HG02840 (cell line): ENCODE measurements at regions not wholly inside any gene's neighbourhood (a gene's known extent, or its start where the extent isn't known, plus 50 kb on each side); places are given as distances from the start of the nearest gene placed in this dataset.
"Not testable (repeated sequence)": the region's sequence is repeated elsewhere in the genome, so short reads cannot be mapped to it uniquely, and the experiment has no call there.

ENCODE experiments used
- ATAC-seq: cut with Tn5 transposase; IDR thresholded peaks from one replicate; pipeline ENCODE4 v1.9.1; 2021; ENCODE audit warnings: mild to moderate bottlenecking, moderate library complexity, moderate number of reproducible peaks; ENCODE audit not compliant: unreplicated experiment, low FRiP score

DNA sequence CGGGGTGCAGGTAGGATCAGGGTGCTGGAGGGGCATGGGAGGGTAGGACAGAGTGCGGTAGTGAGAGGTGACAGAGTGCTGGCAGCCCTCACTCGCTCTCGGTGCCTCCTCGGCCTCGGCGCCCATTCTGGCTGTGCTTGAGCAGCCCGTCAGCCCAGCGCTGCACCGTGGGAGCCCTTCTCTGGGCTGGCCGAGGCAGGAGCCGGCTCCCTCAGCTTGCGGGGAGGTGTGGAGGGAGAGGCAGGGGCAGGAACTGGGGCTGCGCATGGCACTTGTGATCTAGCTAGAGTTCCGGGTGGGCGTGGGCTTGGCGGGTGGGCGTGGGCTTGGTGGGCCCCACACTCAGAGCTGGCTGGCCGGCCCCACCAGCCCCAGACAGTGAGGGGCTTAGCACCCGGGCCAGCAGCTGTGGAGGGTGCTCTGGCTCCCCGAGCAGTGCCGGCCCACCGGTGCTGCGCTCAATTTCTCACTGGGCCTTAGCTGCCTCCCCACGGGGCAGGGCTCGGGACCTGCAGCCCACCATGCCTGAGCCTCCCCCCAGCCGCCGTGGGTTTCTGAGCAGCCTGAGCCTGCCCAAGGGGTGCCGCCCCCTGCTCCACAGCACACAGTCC lies 112.8 kb upstream of the DUSP22 start:
- ATAC-seq = no peak

DNA sequence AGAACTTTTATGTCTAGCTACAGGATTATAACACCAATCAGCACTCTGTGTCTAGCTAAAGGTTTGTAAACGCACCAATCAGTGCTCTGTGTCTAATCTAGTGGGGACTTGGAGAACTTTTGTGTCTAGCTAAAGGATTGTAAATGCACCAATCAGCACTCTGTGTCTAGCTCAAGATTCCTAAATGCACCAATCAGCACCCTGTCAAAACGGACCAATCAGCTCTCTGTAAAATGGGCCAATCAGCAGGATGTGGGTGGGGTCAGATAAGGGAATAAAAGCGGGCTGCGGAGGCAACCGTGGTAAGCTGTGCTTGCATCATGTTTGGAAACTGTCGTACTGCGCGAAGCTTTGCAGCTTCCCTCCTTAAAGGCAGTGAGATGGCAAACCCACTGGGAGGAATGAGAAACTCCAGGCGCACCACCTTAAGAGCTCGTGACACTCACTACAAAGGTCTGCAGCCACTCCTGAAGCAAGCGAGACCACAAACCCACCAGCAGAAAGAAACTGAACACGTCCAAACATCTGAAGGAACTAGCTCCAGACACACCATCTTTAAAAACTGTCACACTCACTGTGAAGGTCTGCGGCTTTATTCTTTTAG lies 112.1 kb upstream of the DUSP22 start:
- ATAC-seq = not testable (repeated sequence)

DNA sequence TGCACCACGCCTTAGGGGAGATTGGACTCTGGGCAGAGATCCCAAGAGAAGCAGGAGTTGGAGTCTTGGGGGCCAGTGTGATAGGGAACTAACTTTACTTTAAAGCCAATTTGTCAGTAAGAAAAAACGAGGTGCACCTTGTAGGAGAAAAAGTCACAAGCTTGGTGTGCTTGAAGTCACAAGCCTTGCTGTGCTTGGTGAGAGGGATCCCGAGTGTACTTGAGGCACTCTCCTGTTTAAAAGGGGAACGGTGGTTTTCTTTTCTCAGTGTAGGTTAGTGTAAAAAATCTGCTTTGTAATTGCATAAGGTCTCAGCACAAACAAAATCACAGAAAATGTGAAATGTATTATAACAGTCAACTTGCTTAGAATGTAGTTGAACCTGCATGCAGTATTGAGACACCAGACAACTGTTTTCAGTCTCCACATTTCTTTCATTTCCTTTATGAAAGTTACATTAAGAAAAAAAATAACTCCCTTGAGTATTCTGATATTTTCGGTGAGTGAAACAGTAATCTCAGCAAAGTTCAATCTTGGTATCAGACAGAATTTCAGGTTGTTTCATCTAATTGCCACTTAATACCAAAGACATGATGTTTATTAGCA lies 111.1 kb upstream of the DUSP22 start:
- no peak for ATAC-seq

DNA sequence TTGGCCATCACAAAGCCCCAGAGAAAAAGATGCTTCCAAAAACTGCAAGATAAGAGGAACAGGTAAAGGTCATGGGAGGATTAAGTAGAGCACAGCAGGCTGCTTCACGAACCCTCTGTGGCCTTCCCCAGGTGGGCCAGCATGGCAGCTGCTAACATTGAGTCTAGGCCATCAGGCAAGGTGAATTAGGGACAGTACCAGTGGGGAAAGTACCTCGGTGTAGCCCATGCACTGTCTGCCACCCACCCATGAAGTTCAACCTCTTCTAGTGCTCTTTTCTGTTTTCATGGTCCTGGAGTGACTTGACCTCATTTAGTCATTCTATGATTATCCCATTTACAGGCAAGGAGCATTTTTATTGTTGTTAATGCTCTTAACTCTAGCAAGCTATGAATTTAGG lies 108.6 kb upstream of the DUSP22 start:
- no peak for ATAC-seq

DNA sequence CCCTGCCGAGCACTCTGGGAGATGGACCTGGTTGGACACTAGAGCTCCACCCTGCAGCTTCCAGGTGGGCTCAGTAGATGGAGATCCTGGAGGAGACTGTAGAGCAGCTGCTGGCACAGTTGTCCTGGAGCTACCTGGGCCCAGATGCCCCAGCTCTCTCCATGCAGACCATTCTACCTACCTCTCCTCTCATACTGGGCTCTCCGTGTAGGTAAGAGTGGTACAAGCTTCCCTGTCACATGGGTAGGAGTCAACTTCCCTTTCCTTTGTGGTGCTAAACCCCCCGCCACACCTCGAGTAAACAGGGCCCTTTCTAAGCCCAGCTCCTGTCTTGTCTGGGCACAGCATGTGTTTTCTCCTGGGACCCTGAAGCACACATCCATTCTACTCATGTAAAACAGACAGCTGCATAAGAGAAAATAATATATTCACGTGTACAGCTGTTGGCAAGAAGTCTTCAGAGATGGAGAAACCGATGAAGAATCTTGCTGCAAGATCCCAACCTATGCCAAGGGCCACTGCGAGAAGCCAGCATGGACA lies 108.1 kb upstream of the DUSP22 start:
- ATAC-seq = no peak

DNA sequence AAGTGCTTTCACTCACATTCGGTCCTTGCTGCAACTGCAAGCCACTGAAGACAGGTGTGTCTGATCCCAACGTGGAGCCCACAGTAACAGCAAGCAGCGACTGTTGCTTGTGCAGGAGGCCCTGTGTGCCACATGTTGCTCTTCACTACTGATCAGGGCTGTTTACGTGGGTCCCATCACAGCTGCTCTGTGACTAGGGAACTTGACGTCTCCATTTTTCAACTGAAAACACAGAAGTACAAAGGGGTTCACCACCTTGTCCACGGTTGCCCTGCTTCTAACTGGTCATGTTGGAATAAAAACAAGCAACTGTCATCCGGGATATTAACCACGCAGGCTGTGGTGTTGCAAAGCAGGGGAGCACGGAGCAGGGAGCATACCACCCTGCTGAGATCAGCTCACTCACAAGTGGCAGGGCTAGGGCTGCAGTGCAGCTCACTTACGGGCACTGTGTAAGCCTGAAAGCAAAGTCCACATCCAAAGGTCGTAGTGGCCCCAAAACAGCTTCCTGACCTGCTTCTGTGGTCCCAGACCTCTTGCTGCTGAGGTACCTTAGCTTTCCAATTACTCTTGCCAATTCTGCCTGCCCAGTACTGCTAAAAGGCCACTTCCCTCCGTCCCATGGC lies 105.8 kb upstream of the DUSP22 start:
- ATAC-seq = no peak

DNA sequence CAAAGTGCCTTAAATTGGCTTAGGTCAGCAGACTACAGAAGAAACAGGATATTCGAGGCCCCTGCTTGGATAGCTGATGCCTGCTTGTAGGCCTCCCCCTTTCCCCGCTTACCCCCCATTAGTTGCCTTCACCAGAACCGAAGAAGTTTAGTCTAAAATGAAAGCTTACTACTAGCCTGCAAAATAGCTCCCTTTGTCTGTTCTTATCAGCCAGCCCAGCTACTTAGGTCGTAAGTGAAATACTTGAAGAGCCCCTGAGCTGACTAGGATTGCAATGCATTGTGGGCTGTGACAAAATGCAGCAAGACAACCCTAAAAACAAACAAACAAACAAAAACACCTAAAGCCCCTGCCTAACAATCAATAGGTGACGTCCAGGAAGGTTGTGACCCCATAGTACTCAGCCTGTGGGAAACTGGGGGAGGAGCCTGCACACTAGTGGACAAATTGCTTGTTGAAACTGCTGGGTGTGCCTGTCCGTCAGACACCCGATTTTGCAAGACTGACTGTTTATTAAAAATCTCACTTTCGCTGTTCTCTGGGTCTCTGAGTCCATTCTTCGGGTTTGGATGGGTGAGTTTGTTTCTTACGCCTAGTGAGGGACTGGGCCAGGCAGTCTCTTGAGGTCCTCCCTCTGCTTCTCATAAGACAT lies 105.0 kb upstream of the DUSP22 start:
- no peak for ATAC-seq

DNA sequence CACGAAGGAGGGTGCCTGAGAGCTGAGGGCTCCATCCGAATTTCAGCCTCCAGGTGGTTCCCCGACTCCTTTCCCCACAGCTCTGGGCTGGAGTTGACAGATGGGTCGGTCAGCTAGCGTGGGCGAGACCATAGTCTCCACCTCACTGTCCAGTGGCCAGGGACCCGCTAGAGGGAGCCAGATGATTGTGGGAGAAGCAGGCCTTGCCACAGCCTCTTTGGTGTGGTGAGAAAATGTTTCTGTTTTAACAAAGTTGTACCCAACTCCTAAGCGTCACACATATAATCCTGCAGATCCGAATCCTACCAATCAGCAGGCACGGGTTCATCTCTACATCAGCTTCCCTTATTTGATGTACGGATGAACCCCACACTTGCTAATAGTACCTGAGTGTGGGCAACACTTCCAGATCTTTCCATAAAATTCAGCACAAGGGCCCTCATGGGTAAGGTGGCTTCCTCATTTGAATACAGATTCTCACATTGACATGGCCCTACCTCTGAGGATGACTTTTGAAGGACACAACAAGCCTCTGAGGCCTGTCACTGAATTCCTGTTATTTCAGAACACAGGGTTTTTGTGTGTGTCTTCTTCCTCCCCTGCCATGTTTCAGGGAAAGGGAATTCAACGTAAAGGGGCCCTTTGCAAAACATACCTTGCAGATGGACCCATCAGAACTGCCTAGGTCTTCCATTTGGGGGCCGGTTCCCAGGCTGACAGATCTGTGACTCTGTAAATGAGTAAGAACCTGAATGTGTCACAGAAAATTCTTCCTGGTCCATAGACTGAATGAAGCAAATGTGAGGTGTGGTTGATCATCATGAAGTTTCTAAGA lies 103.2 kb upstream of the DUSP22 start:
- ATAC-seq = peak; percentile 48

DNA sequence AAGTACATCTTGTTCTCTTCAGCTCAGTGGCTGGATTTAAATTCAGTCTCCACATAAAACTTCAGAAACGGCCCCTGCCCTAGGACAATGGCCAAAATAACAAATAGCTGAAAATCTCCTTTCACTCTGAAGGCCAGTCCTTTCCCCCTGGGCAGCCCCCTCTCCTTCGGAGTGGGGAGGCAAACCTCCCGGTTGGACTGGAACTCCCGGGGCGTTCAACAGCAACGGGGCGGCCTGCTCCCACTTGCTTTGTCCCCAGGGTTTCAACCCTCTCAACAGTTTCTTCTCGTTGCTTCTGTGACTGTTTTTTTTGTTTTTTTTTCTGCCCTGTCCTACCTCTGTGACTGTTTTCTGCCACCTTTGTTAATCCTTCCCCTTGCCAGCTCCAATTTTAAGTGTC lies 102.6 kb upstream of the DUSP22 start:
- no peak for ATAC-seq

DNA sequence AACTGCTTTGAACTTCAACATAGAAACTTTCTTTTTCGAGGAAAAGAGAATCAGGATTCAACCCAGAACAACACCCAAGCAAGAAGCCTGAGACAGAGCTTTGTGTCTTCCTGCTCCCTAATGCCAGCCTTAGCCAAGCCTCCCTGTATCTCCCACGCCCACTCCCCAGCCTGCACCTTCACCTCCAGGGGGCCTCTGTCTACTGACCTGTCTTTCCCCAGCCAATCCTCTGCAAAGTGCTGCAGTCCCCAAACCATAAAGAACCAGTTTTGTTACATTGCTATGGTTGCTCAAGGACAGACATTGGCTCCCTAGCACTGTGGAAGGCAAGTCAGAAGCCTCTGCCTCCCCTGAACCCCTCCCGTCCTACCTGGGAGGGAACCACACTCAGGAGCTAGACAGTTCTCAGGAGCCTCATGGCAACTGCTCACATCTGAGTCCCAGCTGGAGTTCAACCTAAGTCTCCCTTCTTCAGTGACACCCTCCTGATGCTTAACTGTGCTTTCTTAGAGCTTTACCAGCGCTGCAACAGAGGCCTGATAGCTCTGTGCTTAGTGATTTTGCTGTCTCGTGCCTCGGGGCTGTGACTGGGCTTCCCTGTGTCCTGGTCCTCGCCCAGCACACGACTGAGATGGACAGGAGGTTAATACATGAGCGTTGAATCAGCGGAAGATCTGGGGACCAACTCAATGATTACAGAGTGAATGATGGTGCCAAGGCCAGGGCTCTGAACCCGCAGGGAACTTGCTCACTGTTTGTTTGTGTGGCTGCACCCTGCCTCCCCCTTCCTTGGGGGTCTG lies 101.5 kb upstream of the DUSP22 start:
- ATAC-seq = no peak

DNA sequence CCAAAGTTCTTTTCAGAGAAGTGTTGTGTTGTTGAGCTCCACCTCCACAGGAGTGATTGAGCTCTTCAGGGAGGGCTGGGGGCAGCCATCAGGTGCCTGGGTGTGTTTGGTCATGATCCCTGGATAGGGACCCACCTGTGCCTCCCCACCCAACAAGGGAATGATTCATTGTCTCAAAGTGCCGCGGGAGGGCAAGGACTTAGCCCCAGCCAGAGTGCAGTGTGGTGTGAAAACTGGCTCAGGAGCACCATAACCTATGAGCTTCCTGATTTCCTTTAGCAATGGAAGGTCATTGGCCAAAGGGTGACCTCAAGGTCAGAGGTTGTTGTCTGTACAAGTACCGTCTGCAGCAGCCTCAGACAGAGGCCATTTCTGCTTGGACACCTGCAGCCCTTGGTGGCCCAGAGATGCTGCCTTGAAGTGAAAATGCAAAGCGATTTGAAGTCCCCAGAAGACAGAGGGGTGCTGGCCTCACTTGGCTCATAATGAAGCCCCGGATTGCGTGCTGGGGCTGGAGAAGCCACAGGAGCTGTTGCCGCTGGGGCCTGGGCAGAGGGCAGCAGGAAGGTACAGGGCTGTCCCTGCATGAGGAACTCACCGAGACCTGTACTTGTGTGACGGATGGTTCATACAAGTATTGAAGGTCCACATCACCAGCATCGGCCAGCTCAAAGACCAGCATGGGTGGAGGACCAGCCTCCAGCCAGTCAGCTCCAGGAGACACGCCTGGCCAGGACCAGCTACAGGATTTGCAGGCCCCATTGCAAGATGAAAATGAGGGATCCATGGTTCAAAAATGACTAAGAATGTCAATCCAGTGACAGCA lies 100.6 kb upstream of the DUSP22 start:
- no peak for ATAC-seq

DNA sequence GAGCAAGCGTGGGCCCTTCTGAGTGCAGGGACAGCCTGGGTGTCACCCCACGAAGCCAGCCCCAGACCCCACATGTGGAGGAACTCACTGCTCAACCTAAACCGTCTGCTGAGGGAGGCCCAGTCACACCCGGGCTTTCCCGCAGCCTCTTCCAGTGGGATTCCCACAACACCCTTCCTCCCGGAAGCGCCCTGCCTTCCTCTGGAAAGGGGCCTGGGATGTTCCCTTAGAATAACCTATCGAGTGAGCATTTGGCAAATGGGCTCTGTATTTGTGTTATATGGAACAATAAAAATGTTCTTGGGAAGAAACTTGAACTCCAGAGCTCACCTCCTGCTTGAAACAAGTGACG lies 100.0 kb upstream of the DUSP22 start:
- ATAC-seq = no peak

DNA sequence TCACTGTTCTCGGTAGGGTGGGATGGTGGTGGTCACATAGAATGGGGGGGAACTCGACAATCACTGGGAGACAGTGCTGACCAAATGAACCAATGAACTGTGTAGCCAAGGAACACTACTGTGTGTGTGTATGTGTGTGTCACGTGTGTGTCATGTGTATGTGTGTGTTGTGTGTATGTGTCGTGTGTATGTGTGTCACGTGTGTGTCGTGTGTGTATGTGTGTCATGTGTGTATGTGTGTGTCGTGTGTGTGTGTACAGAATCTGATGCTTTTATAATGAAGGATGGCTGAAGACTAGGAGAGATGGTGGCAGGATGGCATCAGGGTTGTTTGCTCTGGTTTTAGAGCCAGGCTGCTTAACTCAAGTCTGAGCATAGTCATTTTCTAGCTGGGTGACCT lies 99.1 kb upstream of the DUSP22 start:
- no peak for ATAC-seq

DNA sequence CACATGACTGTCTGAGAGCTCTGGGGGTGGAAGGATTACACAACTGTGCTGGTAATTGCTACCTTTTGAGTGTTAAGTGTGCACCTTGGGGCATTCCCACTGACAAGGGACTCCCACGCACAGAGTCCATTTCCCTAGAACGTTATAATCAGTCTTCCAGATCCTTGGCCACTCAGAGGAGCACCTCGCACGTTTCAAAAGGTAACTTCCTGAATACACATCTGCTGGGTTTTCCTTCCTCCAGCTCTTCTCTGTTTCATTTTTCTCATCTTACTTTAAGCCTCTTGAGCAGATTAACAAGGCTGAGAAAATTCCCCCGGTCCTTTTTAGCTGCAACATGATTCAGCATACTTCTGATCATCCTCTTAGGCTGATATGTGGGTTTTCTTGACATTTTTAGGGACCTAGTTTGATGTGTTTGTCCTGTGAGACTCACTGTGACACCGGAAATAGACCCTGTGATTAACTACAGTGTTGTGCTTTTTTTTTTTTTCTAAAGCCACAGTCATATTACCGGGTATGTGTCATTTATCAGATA lies 98.4 kb upstream of the DUSP22 start:
- ATAC-seq = no peak

DNA sequence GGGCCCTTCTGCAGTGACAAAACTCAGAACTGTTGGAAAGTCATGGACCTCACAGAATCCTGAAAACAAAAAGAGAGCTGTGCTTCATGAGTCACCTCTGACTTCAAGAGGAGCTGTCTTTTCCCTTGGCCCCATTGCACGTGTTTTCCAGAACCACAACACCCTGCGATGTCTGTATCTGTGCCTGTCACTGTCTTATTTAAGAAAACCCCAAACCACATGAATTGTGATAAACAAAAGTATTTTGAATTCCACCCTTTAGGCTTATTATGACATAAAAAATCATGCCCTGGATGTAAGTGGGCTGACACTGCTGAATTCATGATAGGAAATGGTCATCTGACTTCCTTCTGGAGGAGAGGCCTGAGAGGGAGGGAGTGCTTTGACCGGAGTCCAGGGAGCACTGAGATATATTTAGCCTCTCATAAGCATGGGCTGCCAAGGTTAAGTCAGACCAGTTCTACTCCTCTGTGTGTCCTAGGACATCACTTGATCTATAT lies 96.4 kb upstream of the DUSP22 start:
- ATAC-seq = no peak

DNA sequence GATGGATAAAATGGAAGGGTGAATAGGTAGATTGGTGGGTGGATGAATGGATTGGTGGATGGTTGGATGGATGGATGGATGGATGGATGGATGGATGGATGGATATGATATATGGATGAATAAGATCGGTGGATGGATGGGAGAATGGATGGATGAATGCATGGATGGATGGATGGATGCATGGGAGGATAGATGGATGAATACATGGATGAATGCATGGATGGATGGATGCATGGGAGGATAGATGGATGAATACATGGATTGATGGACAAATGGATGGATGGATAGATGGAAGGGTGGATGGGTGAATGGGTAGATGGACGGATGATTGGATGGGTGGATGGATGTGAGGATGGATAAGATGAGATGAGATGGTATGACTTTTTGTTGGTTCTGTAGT lies 95.7 kb upstream of the DUSP22 start:
- no peak for ATAC-seq

DNA sequence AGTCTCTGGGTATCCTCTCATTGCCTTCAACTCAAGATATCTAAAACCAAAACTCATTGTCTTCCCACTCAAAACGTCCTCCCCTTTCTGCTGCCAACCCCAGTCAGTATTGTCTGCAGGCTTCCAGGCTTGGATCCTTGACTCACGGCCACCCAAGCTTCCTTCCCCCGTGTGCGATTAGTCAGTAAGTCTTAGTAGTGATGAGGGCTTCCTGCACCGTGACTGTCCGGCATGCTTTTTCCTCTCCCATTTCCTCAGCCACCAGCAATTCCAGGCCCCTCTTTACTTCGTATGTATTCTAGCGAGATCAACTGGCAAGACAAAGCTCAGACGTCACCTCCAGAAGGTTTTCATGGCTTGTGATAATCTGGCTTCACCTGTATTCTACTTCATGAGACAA lies 88.6 kb upstream of the DUSP22 start:
- no peak for ATAC-seq

DNA sequence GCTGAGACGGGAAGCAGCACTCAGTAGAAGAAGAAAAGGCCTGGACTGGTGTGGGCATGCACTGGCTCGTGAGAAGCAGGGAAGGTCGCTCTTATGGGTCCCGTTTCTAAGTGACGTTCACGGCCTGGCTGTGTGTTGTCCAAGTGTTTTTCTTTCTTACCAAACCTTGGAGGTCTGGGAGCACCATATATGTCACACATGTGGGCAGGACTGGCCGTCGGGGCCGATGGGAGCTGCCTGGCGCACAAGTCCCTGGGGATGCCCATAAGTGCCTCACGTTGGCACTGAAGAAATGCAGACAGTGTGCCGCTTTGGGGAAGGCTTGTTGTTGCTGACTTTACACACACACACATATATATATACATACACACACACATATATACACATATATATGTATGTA lies 86.0 kb upstream of the DUSP22 start:
- no peak for ATAC-seq
